Loucy (cell line): ENCODE measurements at regions not wholly inside any gene's neighbourhood (a gene's known extent, or its start where the extent isn't known, plus 50 kb on each side); places are given as distances from the start of the nearest gene placed in this dataset.

Experiments
- H2AFZ ChIP-seq: fragments of 200-600 bp; sonication (generic); 2 replicates; pipeline ENCODE4 v1.6.0; 2016; ENCODE audit warnings: antibody characterized with exemption, mild to moderate bottlenecking, low read length, moderate library complexity
- H3F3A ChIP-seq: fragments of 200-600 bp; 2 replicates; pipeline ENCODE4 v1.6.0; 2016; ENCODE audit warnings: antibody characterized with exemption, low read depth, mild to moderate bottlenecking
- H3K27me3 ChIP-seq: fragments of 200-600 bp; sonication (generic); 2 replicates; pipeline ENCODE4 v1.6.1; 2014; ENCODE audit warnings: low read length, mild to moderate bottlenecking; ENCODE audit not compliant: insufficient read depth, poor library complexity, severe bottlenecking
- H3K36me3 ChIP-seq: fragments of 200-600 bp; sonication (generic); 2 replicates; pipeline ENCODE4 v1.6.1; 2016; ENCODE audit warnings: low read length; ENCODE audit not compliant: insufficient read depth
- H3K4me1 ChIP-seq: fragments of 200-600 bp; sonication (generic); 2 replicates; pipeline ENCODE4 v1.5.1; 2014; ENCODE audit warnings: low read length, mild to moderate bottlenecking; ENCODE audit not compliant: insufficient read depth, poor library complexity, severe bottlenecking
- H3K4me2 ChIP-seq: fragments of 200-600 bp; sonication (generic); 2 replicates; pipeline ENCODE4 v1.6.0; 2014; ENCODE audit warnings: antibody characterized with exemption, low read length, low read depth, mild to moderate bottlenecking; ENCODE audit not compliant: poor library complexity, severe bottlenecking
- H3K4me3 ChIP-seq: fragments of 200-600 bp; sonication (generic); 2 replicates; pipeline ENCODE4 v1.5.1; 2014; ENCODE audit warnings: low read length, mild to moderate bottlenecking, mixed read lengths; ENCODE audit not compliant: poor library complexity, severe bottlenecking
- H3K79me2 ChIP-seq: fragments of 200-600 bp; sonication (generic); 2 replicates; pipeline ENCODE4 v1.6.1; 2014; ENCODE audit warnings: low read length; ENCODE audit not compliant: insufficient read depth
- H3K9ac ChIP-seq: fragments of 200-600 bp; sonication (generic); 2 replicates; pipeline ENCODE4 v1.6.0; 2014; ENCODE audit warnings: mild to moderate bottlenecking, low read depth, low read length, moderate library complexity; ENCODE audit not compliant: poor library complexity, severe bottlenecking
- H3K9me2 ChIP-seq: fragments of 200-600 bp; sonication (generic); replicated peaks from 2 replicates; pipeline ENCODE4 v1.6.1; 2016; ENCODE audit warnings: low read depth, low read length, mixed read lengths
- H3K9me3 ChIP-seq: fragments of 200-600 bp; sonication (generic); 2 replicates; pipeline ENCODE4 v1.6.1; 2014; ENCODE audit warnings: mild to moderate bottlenecking, antibody characterized with exemption, low read length, low read depth; ENCODE audit not compliant: insufficient read depth
- H4K20me1 ChIP-seq: fragments of 200-600 bp; sonication (generic); 2 replicates; pipeline ENCODE4 v1.6.0; 2014; ENCODE audit warnings: antibody characterized with exemption, low read length, mild to moderate bottlenecking; ENCODE audit not compliant: insufficient read depth, poor library complexity, severe bottlenecking
- EZH2phosphoT487 ChIP-seq: fragments of 200-600 bp; IDR thresholded peaks from 2 replicates; pipeline ENCODE4 v1.6.1; 2018; ENCODE audit warnings: antibody characterized with exemption, mild to moderate bottlenecking, moderate library complexity, borderline replicate concordance
- TF ChIP-seq, protein P1 (sequence below): fragments of 200-600 bp; sonication (generic); conservative IDR thresholded peaks from 2 replicates; pipeline ENCODE4 v1.5.1; 2014; ENCODE audit warnings: mild to moderate bottlenecking, antibody characterized with exemption, low read length

DNA sequence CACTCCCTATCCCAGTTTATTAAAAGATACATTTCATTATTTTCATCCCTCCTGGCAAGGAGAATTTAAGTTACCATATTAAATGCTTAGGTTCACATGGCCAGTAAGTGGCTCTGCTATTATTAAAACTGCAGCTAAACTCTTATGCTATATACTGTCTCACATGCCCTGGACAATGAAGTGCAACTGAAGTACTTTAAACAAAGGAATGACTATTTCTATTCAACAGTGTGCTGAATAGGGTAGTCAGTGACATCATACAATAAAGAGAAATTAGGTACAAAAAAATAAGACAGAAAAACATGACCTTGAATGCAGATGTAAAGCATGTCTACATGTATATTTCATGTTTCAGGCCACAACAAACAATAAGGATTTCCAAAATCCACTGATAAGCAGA, 282.6 kb upstream of the SMC2 start:
- no peaks in the 10 kb centered on the region for H4K20me1 ChIP-seq
- no peaks in the 10 kb centered on the region for H3K36me3 ChIP-seq
- H3F3A ChIP-seq, result no peaks in the 10 kb centered on the region
- H3K4me3 ChIP-seq, result no peak overlapping the region
- H3K79me2 ChIP-seq, result no peaks in the 10 kb centered on the region
- H3K9me3 ChIP-seq, result no peaks in the 10 kb centered on the region
- no peak overlapping the region for H3K9ac ChIP-seq
- no peaks in the 10 kb centered on the region for H3K27me3 ChIP-seq
- no peak overlapping the region for H2AFZ ChIP-seq
- no peaks in the 10 kb centered on the region for H3K9me2 ChIP-seq
- no peak for TF ChIP-seq EZH2phosphoT487
- TF ChIP-seq, protein P1, sequence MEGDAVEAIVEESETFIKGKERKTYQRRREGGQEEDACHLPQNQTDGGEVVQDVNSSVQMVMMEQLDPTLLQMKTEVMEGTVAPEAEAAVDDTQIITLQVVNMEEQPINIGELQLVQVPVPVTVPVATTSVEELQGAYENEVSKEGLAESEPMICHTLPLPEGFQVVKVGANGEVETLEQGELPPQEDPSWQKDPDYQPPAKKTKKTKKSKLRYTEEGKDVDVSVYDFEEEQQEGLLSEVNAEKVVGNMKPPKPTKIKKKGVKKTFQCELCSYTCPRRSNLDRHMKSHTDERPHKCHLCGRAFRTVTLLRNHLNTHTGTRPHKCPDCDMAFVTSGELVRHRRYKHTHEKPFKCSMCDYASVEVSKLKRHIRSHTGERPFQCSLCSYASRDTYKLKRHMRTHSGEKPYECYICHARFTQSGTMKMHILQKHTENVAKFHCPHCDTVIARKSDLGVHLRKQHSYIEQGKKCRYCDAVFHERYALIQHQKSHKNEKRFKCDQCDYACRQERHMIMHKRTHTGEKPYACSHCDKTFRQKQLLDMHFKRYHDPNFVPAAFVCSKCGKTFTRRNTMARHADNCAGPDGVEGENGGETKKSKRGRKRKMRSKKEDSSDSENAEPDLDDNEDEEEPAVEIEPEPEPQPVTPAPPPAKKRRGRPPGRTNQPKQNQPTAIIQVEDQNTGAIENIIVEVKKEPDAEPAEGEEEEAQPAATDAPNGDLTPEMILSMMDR, result no peak
- no peak overlapping the region for H3K4me2 ChIP-seq
- no peaks in the 10 kb centered on the region for H3K4me1 ChIP-seq

GRCh38 chr9:103816146-103816545, 278.0 kb upstream of the SMC2 start:
- no peaks in the 10 kb centered on the region for H4K20me1 ChIP-seq
- no peak overlapping the region for H2AFZ ChIP-seq
- H3F3A ChIP-seq, result no peaks in the 10 kb centered on the region
- no peaks in the 10 kb centered on the region for H3K4me1 ChIP-seq
- H3K79me2 ChIP-seq, result no peaks in the 10 kb centered on the region
- H3K9me3 ChIP-seq, result no peaks in the 10 kb centered on the region
- no peaks in the 10 kb centered on the region for H3K27me3 ChIP-seq
- no peak overlapping the region for H3K4me2 ChIP-seq
- TF ChIP-seq EZH2phosphoT487, result no peak
- TF ChIP-seq, protein P1, result no peak
- no peaks in the 10 kb centered on the region for H3K9me2 ChIP-seq
- H3K4me3 ChIP-seq, result no peak overlapping the region
- no peaks in the 10 kb centered on the region for H3K36me3 ChIP-seq
- no peak overlapping the region for H3K9ac ChIP-seq

GRCh38 chr9:103819936-103820335, 274.2 kb upstream of the SMC2 start:
- Histone ChIP-seq H3K4me1 (no peaks in the 10 kb centered on the region), H3K4me3 (no peak overlapping the region), H3K9ac (no peak overlapping the region), H3K9me3 (no peaks in the 10 kb centered on the region), H3K9me2 (no peaks in the 10 kb centered on the region), H4K20me1 (no peaks in the 10 kb centered on the region), H3F3A (no peaks in the 10 kb centered on the region), H3K4me2 (no peak overlapping the region), H3K36me3 (no peaks in the 10 kb centered on the region), H2AFZ (no peak overlapping the region), H3K79me2 (no peaks in the 10 kb centered on the region), H3K27me3 (no peaks in the 10 kb centered on the region)
- TF ChIP-seq, protein P1, result no peak
- no peak for TF ChIP-seq EZH2phosphoT487
